Lower leg skin (tissue), 3 donors: ENCODE measurements at regions not wholly inside any gene's neighbourhood (a gene's known extent, or its start where the extent isn't known, plus 50 kb on each side); places are given as distances from the start of the nearest gene placed in this dataset.

Source experiments
- CTCF ChIP-seq, 3 donors: fragments of 450-650 bp; IDR thresholded peaks; one replicate each; pipeline ENCODE4 v1.5.1; 2016; ENCODE audit warnings: antibody characterized with exemption in 3 of 3, mild to moderate bottlenecking in 3 of 3, moderate library complexity in 2 of 3
- POLR2A ChIP-seq, 2 donors: fragments of 450-650 bp; IDR thresholded peaks; one replicate each; pipeline ENCODE4 v1.6.1; 2016 to 2017; ENCODE audit warnings: antibody characterized with exemption in 2 of 2, mild to moderate bottlenecking in 1 of 2, moderate library complexity in 1 of 2

- TF ChIP-seq CTCF (IDR thresholded peaks at IDR 0.05): no peak
- TF ChIP-seq POLR2A (IDR thresholded peaks at IDR 0.05): no peak
Observed at GRCh38 chr13:106915146-106915545, 347.2 kb upstream of the ARGLU1 start.
